ENCODE measurements at regions not wholly inside any gene's neighbourhood (a gene's known extent, or its start where the extent isn't known, plus 50 kb on each side); places are given as distances from the start of the nearest gene placed in this dataset.
"Not testable (repeated sequence)": the region's sequence is repeated elsewhere in the genome, so short reads cannot be mapped to it uniquely, and the experiment has no call there.

DNA sequence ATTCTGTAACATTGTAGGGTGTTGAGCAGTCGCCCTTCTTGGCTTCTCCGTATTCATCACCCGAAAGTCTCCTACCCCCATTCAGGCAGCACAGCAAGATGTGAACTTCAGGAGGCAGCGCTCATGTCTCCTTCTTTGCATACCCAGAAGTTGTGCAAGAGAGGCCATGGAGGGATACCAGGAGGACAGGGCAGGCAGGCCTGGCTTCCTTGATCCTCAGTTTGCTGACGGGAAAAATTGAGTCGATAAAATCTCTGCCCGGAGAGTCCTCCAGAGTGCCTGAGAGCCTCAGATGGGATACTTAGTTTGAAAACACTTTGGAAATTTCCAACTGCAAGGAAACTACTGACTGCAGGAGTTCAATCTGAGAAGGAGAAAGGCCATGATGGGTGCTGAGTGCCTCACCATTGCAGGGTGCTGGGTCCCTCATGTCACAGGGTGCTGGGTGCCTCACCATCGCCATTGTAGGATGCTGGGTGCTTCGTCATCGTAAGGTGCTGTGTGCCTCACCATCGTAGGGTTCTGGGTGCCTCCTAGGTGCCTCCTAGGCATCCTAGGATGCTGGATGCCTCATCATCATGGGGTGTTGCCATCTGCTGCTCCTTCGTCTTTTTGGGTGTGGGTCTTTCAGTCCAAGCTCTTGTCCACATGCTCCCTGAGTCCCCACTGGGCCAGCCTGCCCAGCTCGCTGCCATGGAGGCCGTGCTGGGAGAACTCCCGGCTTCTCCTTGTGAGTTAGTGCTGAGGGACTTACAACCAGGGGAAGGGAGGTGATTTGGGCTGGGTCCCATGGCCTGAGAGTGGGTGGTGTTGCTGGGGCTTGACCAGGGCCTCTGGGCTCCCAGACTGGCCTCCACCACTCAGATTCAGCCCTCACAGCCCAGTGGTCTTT, 162.4 kb downstream of the DDX1 start:
- DNase-seq: no peak

DNA sequence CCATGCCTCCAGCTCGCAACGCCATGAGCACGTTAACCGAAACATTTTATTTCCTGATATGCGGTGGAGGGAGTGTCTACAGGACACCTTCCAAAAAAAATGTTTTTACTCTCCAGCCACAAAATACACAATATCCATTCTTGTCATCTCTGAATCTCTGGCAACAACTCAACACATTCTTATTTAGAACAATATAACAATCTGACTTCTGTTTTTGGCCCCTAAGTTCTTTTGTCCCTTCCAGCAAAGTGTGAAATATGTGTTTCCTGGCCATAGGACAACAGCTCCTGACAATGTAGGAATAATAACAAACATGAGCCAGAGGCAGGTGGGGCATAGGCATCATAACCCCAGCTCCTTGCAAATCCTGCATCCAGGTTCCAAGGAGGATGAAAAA, 163.0 kb downstream of the DDX1 start:
- no peak for DNase-seq

DNA sequence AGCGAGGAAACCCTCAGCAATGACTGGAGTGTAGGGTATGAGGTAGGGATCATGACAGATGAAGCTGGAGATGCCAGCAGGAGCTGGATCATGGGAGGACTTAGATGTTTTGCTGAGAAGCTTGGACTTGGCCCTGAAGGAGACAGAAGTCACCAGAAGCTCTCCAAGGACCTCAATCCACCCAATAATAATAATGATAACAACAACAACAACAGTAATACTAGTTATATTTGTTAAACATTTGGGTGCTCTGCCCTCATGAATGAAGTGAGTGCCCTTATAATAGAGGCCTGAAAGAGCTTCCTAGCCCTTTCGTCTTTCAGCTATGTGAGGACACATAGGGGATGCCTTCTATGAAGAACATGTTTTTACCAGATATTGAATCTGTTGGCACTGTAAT, 163.9 kb downstream of the DDX1 start:
- DNase-seq: no peak

DNA sequence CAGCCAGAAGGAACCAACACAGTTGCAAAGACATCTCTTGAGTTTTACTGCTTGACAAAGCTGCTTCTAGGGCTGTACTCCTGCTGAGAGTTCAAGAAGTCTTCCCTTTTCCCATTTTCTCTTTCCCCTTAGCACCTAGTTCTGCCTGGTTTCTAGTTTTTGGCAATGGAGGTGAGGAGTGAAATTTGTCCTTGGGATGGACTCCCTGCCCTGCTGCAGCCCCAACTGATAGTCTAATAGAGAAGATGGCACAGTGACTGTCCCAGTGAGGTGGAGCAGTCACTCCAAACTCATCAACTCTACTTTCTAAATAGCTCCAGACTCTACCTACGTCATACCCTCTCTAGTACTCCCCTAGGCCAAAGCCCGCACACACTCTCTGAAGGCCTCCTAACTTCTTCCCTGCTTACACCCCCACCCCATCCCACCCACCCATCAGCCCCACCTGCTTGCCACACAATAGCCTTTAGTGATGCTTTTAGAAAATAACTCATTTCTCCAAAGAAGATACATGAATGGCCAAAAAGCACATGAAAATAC, 164.4 kb downstream of the DDX1 start:
- no peak for DNase-seq

DNA sequence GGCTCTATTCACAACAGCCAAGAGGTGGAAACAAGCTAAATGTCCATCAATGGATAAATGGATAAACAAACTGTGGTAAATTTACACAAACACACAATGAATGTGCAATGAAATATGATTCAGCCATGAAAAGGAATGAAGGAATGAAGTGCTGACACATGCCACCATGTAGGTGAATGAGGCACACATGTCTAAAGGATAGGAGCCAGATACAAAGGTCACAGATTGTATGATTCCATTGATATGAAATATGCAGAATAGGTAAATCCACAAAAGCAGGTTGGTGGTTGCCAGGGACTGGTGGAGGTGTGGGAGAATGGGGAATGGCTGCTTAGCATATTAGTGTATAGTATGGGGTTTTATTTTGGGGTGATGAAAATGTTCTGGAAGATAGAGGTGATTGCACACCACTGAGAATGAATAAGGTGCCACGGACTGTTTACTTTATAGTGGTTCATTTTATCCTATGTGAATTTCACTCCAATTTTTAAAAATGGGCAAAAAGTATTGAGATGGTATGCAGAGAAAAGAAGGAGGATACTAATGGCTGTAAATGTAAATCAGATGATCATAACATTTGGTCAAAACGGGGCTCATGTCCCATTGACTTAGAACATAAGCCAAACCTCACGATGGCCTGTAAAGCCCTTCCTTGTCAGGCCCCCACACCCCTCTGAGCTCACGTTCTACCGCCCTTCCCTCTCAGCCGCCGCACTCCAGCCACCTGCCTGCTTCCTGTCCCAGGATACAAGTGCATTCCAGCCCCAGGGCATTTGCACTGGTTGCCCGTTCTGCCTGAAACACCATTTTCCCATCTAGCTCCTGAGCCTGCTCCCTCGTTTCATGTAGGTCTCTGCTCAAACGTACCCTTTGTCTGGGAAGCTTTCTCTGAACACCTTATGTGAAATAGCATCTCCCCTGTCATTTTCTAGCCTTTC, 165.5 kb downstream of the DDX1 start:
- DNase-seq: no peak

DNA sequence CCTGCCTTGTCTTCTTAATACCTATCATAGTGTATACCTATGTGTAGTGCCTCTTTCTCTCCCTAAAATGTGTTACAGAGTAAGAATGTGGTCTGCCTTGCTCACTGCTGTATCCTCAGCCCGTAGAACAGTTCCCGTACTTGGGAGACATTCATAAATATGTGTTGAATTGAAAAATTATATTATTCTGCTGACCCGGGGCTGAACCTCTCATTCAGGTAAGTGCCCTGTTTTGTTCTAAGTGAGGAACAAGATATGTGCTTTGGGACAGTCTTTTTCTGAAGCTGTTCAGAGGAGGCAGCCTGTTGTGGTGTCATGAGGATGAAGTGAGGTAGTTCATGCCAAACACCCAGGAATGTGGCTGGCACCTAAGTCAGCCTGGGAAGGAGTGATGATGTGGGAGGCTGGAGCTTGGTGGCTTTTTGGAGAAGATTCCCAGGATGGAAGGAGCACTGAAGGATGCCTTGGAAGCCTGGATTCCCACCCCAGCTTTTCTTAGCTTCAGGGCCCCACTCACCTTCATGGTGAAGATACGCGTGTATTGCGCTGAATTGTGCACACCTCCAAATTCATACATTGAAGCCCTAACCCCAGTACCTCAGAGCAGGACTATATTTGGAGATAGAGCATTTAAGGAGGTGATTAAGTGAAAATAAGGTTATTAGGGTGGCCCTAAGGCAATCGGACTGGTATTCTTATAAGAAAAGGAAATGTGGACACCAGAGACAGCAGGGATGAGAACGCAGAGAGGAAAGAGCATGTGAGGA, 166.3 kb downstream of the DDX1 start:
- no peak for DNase-seq

DNA sequence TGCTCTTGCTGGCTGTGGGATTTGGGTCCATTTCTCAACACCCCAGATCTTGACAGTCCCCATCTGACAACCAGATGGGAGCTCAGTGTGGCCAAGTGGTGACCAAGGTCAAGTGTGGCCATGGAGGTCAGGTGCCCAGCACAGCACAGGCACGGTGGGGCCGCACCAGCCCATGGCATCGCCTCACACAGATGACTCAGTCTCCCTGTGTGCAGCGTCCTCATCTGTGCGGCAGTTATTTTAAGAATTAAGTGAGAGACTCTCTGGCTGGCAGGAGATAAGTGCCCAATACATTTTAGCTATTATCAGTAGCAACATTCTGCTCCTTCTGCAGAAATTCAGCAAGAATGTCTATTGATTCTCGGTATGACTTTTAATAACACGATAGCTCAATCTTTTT, 167.2 kb downstream of the DDX1 start:
- DNase-seq: no peak

GRCh38 chr2:15759385-15759784, 167.7 kb downstream of the DDX1 start:
- DNase-seq: no peak

- DNase-seq: not testable (repeated sequence)
These were observed 168.1 kb downstream of the DDX1 start for GRCh38 chr2:15759791-15760190.

- no peak for DNase-seq
These were observed 168.7 kb downstream of the DDX1 start for GRCh38 chr2:15760232-15760910.

- DNase-seq: no peak
These were observed 169.4 kb downstream of the DDX1 start for GRCh38 chr2:15761056-15761455.

- DNase-seq: no peak
These were observed 170.2 kb downstream of the DDX1 start for GRCh38 chr2:15761910-15762309.

DNA sequence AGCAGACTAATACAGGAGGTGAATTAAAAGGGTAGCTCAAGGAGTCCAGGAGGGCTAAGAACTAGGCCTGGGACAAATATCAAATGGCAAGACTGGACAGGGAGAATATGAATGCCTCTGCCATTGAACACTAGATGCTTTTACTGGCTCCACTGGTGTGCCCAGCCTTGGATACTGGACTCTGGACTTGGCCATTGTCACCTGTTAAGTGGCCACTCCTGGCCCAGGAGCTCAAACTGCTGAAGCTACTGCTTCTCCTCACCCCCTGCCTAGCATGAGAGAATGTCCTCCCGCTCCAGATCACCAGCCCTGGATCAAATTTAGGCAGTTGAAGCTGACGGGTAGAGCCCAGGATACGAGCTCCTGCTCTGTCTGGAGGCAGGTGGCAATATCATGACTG, 170.8 kb downstream of the DDX1 start:
- no peak for DNase-seq

GRCh38 chr2:15763106-15763821, 171.6 kb downstream of the DDX1 start:
- no peak for DNase-seq

DNA sequence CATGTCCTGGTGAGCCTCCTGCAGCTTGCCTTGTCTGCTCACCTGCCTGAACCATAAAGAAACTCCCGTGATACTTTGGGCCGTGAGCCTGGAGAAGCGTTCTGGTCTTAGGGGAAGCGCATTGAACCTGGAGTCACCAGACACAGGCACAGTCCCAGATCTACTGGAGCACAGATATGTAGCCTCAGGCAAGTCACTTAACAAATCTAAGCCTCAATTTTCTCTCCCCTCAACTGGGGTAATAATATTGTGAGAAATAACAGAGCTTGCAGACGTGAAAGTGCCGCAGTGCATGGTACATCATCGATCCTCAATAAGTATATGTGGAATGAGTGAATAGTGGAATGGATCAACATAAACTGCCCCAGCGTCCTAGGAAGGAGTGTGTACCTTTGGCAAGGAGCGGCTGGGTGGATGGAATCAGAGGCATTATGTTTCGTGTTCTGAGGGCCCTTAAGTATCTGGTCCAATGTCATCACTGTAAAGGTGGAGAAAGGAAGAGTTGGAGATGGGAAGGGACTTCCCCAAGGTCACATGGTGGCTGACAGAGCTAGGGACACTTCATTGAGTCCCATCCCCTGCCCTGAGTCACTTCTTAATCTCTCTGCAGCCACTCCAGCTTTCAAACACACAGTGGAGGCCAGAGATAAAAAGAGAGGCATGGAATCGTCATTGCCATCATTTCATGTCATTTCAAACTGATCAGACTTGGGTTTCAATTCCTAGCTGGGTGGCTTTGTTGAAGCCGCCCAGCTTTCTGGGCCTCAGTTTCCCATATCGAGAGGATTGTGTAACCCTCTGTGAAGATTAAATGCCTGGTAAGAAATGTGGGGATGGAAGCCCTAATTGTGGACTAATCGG, 172.4 kb downstream of the DDX1 start:
- no peak for DNase-seq

- no peak for DNase-seq
These were observed 173.0 kb downstream of the DDX1 start for GRCh38 chr2:15764683-15765011.

DNA sequence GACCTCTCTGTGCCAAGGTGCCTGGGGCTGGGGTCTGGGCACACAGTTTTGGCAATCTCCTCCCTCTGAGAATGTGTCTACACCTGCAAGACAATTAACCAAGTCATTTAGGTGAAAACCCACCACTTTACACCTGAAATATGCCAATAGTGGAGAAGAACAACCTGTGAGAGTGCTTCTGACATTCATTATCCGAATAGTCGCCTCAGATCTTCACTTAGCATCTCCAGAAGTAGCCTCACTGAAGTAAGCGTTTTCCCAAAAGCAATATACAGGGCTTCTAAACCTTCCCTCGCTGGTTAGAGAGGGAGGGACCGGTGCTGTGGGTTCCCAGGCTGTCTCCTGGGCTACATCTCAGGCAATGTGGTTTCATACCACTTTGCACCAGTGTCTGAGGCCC, 173.5 kb downstream of the DDX1 start:
- DNase-seq: no peak

- no peak for DNase-seq
These were observed 174.1 kb downstream of the DDX1 start for GRCh38 chr2:15765686-15766302.

DNA sequence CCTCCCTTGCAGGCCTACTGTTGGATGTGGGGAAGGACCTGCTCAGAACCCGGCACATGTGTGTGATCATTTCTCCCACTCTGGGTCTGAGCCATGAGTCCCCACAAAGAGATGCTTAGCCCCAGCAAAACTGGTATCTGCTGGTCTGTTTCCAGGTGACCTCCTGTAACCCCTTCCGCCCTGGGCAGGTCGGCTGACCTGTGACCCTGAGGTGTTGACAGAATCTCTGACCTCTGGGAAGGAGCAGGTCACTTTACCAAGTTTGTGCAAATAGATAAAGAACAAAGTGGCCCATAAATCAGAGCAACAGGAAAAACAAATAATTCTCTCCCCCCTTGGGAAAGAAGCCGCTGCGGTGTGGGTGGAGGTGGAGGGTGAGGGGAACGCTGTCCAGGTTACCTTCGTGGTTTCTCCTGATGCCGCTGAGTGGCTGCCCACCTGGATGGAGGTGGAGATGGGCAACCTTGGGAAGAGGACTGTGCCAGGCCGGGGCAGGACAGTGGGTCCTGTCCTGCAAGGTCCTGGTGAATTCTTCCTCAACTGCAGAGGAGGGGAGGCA, 174.0 kb upstream of the MYCN start:
- DNase-seq: no peak
